Stimulated activated CD4-positive, alpha-beta T cell treated with anti-CD3 and anti-CD28 coated beads, Interleukin-4, amount 100 ng/mL, for 48 hours (primary cell): ENCODE measurements at regions not wholly inside any gene's neighbourhood (a gene's known extent, or its start where the extent isn't known, plus 50 kb on each side); places are given as distances from the start of the nearest gene placed in this dataset.
"Not testable (repeated sequence)": the region's sequence is repeated elsewhere in the genome, so short reads cannot be mapped to it uniquely, and the experiment has no call there.

Source experiments
- DNase-seq, 2 donors: peaks; one replicate each; pipeline ENCODE4 v3.0.0-alpha.2; 2020; ENCODE audit warnings: low read depth in 2 of 2

DNA sequence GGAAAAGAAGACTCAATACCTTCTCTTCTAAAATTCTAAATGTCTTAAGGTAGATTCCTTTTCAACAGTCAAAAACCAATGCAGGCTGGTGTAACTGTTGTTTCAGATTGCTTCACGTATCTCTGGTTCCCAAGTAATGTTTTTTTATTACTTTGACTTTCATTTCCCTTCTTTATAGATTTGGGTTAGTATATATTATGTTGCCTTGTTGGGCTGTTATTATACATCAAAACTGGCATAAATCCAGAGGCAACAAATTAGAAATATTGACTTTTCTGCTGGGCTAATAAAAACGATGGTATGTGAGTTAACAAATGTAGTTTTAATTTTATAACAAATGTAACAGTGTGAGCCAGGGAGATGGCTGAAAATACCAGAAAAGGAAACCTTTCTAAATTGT, 444.7 kb upstream of the TENM3 start:
- no peak for DNase-seq

DNA sequence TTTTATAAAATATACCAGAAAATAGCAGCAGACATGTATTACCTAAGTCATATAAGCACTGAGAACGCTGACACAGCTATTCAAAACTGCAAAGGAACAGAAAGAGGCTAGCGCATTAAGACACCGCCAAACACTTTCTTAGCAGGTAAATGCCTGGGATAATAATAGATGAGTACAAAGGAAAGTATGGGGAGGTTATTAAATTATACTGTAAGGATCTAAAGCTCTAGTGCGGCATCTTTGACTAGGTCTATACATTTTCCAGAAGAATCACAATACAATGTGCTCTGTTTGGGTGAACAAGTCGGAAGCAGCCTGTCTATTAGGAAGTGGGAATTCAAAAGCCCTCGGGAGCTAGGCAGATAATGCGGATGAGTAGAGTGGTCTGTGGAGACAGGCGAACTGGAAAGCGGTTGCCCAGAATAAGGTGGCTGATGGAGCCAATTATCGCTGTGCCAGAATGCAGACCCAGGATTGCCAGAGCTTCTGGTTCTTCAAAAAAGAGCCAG, 443.6 kb upstream of the TENM3 start:
- DNase-seq, result no peak

DNA sequence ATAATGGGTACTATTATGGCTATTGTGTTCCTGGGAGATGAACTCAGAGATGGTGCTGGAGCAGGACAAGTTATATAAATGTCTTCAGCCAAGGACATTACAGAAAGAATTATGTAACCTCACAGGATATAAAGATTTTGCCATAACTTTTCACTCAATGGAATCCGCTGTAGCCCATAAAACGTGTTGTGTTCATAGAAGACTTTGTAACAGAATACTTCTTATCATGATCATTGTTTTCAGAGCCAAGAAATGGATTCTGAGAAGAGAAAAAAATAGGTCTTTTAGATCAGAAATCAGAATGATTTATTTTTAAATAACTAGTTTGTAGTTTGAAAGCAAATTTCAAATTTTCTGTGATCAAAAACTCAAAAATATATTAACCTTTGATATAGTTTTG, 441.0 kb upstream of the TENM3 start:
- no peak for DNase-seq

DNA sequence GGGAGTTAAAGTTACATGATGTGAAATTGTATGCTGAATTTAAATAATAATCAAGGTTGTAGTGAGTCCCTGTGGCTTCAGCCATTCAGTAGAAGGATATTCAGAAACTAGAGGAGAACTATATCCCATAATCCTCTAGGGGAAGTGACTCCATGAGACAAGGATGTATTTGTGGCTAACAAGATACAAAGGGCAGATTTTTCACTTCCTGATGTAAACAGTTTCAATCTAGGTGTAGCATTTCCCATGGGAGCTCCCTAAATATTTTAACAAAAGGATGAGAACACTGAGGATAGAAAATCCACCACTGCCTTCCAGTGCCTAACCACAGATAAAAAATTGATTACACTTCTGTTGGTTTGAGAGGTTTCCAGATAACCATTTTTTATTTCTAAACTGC, 435.4 kb upstream of the TENM3 start:
- DNase-seq, result no peak

DNA sequence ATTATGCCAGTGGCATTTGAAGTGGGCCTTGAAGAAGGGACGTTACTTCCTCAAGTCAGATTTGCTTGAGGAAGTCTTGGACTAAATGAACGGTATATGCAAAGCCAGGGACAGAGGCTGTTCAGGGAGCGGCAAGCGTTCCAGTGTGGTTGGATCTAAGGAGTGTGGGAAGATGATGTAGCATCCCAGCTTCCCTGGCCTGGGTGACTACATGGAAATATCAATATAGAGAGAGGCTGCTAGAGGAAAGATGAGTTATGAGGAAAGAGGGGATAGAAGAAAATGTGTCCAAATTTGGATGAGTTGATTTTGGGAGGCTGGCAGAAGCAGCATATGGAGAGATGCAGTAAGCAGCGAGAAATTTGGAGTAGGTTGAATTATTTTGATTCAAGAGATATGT, 432.5 kb upstream of the TENM3 start:
- DNase-seq, result no peak

DNA sequence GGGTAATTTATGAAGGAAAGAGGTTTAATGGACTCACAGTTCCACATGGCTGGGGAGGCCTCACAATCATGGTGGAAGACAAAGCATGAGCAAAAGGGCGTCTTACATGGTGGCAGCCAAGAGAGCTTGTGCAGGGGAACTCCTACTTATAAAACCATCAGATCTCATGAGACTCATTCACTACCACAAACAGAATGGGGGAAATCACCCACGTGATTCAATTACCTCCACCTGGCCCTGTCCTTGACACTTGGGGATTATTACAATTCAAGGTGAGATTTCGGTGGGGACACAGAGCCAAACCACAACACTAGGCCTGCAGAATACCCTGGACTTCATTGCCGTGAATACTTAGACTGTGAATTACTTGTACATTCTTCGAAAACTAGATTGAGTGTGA, 431.7 kb upstream of the TENM3 start:
- DNase-seq, result not testable (repeated sequence)

DNA sequence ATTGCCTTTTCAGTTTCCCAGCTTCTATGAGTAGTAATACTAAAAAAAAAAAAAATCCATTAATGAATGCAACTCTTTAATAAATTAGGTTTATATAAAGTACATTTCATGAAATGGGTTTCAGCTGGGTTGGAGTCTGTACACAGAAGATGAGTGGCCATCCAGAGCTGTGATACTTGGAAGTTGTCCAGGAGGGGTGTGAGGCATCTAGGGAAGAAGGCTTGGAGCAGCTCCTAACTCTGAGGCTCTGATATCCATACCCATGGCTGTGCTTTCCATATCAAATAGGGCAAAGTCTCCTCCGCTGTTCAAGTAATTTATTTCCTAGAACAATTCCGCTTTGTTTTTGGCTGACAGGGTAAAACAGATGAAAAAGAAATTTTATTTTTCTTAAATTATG, 423.3 kb upstream of the TENM3 start:
- no peak for DNase-seq

DNA sequence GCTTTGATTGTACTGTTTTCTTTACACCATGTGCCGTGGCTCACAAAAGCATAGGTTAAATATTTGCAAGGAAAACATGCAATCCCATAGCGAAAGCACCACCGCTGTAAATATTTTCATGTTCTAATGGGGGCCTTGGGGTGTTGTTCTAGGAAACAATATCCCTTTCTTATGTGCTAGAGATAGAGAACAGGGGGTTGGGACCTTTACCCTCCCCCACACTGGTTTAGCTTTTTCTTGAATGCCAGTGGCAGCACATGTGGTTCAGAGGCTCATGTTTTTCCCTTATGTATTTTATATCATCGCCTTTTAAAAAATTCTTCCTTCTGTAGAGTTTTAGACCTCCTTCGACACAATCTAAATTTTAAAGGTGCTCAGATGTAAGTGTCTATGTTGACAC, 422.6 kb upstream of the TENM3 start:
- no peak for DNase-seq

DNA sequence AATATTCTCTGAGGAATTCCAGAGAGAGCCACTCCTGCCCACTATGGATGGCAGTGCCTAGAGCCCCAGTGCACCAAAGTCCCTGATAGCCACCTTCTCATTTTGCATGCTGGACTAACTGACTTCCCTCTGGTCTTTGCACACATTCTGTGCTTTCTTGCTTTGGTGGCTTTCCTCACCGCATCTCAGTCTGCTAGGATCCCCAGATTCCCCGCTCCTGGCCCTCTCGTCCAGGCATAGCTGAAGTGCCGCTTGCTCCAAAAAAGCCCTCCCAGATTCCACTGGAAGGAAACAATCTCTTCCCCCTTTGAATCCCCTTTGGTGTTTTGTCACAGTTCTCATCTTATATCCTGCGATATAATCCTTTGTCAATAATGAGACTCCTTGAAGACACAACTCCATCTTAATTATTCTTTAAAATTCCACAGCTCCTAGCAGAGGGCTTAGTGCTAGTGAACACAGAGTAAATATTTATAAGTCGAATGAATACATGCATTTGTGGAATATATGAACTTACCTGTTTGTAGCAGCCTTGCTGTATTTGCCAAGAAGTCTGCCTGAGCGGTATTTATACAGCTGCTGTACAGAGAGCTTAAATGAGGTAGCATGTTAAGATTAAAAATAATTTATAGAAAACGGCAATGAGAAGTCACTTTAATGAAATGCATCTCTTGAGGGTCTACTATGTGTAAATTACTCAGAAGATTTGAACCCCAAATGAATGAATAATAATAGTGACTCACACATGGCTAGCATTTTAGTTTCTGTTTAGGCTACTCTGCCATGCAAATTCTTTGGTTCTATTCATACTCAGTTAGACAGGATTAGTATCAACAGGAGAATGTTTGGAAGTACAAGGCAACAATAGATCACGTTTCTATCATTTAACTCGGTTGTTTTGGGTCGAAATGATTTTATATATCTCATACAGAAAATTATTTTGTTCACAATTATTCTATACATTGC, 421.9 kb upstream of the TENM3 start:
- DNase-seq, result no peak

DNA sequence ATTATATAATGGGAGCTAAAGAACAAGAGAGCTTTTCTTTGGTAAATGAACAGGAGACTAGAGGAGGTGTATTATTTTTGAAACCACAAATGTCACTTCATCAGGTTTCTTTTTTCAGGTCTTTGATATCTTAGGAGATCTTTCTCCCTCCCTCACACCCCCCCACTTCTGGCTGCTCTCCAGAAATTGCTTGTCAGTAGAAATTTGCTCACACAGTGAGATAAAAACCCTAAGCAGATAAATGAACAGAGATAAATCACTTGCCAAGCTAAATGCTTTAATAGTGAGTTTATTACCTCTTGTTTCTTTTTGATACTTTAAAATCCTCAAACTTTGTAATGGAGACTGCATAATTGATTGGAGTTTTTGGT, 421.2 kb upstream of the TENM3 start:
- no peak for DNase-seq

DNA sequence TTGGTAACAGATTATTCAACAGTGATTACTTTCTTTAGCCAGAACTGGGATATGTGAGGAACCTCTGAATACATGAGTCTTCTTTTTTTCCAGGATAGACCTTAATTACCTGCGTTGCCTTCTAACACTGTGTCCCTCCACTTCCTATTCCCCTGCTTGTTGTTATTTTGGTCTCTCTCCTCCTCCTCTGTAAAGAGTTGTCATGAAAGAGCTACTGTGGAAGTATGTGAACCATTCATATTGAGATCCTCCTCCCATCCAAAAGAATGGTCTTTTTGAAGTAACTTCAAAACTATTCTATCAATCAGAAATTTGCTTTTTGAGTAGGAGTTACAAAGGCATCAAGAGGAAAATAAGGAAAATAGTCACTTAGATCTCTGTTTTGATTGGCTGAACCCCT, 420.0 kb upstream of the TENM3 start:
- no peak for DNase-seq

DNA sequence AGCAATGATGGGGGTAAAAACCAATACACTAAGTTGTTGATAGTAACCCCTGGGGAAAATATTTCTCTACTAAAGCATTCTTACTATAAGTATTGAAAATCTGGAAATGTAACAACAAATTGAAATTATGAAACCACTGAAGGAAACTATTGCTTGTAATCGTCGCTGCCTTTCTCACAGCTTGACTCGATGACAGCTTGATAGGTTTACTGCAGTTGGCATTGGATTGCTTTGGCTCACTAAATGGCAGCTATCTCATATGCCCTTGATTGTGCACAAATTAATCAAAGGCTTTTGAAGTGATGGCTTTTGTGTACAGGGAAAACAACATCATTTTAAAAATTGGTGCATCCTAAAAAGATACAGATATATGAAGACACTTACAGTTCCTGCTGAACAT, 419.6 kb upstream of the TENM3 start:
- DNase-seq, result no peak

DNA sequence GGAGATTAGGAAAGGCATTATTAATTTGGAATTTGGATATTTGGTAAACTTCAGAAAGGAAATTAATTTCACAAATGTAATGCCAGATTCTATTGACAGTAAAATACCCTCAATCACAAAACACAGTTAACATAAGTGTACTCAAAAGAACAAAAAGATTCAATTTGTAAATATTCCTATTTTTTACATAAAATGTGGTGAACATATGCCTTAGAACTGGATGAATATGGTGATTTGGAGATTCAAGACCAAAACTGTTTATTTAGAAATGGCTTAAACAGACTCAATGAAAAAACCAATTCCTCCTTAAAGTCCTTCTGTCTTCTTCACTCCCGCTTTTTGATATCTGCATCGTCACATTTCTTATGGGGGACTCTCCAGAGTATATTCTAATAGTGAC, 417.6 kb upstream of the TENM3 start:
- DNase-seq, result no peak

DNA sequence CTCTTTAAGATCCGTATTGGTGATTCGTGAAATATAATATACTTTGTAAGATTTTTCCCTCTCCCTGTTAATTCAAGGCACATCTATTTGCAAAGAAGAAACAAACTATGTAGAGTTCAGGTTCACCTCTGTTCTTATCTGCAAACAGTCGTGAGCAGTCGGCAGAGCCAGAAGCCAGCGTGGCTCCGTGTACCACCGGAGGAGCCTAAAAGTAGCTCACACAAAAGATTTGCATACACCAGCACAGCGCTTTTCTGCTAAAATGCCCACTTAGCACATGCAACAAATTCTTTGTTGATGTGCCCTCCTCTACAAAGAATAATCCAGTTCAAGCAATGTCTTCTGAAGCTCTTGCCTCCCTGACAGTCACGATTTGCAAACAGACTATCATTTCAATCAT, 416.0 kb upstream of the TENM3 start:
- no peak for DNase-seq

DNA sequence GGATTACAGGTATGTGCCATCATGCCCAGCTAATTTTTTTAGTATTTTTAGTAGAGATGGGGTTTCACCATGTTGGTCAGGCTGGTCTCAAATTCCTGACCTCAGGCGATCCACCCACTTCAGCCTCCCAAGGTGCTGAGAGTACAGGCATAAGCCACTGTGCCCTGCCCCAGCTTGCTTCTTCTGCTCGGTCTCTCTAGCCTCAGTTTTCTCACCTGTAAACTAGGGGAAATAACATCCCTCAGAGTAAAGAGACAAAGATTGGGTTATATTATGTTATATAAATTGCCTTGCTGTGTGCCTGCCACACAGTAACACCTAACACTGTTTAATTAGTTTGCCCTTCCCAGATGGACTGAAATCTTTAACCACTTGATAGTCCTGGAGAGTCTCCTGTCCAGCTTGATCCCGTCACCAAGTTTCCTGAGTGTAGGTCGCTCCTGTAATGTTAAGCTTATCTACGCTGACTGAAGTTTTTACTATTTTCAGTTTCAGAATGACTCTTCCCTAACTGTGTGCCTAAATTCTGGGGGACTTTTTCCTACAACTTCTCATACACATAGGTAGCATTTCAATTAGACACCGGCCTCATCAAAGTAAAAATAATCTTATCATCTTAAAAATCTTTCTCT, 412.7 kb upstream of the TENM3 start:
- DNase-seq, result no peak

DNA sequence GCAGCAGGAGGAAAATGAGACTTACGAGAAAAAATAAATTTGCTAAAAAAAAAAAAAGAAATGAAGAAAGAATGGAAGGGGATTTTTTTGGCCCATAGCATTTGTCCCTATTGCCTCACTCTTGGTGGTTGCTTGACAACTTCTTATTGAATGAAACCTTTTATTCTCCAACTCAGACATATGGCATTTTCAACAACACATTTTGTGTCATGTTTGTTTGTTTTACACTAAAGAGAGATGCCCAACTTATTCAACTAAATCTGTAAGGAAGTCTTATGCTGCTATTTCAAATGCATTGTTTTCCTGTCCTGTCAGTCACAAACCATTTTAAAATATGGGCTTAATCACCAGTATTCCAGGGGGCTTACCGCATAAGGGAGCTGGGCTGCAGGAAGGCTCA, 409.1 kb upstream of the TENM3 start:
- DNase-seq, result no peak

DNA sequence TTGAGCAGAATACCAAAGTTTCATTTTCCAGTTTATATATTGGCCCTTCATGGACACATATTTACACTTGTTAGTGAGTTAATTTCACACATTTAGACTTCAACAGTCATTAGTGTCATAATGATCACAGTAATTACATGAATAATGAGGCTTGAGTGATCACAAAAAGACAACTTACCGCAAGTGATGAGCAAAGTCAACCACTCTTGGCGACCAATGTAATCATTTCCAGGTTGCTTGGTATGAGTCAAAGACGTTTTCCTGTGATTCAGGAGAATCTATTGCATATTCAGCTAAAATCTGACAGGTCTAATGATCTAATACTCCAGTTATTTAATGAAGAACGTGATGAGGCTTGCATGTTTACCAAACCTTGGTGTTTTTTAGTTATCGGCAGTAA, 407.9 kb upstream of the TENM3 start:
- no peak for DNase-seq

DNA sequence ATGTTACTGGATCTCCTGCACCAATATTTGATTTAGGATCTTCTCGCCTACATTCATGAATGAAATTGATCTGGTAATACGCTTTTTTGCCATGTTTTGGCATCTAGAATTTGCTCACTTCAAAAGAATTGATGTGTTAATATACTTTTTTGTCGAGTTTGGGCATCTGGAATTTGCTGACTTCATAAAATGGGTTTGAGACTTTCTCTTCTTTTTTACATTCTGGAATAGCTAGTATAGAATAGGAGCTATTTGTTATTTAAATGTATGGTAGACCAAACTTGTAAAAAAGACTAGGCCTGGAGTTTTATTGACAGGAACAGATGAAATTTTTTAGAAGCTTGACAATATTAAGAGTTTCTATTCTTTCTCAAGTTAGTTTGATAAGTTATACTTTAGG, 404.9 kb upstream of the TENM3 start:
- DNase-seq, result no peak

DNA sequence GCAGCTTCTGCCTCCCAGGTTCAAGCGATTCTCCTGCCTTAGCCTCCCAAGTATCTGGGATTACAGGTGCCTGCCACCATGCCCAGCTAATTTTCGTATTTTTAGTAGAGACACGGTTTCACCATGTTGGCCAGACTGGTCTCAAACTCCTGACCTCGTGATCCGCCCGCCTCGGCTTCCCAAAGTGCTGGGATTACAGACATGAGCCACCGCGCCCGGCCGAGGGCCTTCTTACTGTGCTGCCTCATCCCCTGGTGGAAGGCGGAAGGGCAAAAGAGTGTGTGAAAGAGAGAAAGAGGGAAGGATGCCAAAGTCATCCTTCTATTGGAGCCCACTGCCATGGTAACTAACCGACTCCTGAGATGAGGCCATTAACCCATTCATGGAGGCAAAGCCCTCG, 399.4 kb upstream of the TENM3 start:
- not testable (repeated sequence) for DNase-seq

DNA sequence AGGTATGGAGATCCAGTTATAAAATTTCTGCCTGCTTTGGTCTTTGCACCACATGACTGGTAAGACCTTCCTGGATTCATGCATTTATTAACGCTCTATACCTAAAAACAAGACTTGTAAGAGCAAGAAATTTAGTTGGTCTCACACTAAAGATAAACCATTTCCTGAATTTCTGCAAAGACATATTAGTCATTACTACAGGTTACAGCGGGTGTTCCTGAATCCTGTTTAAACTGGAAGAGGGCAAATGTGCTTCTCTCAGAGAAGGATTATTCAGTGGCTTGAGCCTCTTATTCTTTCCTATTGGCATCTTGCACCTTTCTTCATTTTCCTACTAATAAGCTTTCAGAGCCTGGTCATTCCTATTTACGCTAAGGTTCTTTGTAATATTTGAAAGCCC, 397.6 kb upstream of the TENM3 start:
- DNase-seq, result no peak

DNA sequence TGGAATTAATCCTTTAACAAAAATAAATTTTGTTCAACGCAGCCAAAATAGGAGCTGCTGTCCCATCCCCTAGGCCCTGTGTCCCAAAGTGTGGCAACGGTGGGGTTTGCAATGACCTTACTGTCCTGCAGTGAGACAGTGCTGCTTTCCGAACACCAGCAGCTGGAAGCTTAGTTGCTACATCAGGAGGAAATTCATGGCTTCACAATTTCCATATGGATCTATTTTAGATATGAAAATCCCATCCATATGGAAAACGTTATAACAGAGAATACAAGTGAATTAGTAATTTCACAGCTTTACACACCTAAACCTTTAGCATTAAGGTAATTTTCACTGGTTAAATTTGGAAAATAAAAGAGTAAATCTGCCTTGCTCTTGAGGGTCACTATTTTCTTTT, 396.3 kb upstream of the TENM3 start:
- no peak for DNase-seq

DNA sequence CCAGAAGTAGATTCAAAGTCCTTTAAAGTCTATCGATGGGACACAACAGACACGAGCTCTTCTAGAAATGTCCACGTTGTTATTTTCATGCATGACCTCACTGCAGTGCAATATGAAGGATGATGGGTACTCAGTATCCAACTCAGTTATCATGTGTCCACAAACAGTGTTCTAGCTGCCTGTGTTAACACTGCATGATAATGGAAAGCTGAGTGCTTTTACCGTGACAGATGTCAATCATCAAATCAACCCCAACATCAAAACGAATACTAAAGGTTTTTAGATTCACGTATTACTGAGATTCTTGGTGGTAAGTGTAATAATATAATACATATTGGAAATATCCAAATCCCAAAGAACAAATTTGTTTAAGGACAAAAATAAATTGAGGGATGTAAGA, 394.8 kb upstream of the TENM3 start:
- DNase-seq, result no peak

DNA sequence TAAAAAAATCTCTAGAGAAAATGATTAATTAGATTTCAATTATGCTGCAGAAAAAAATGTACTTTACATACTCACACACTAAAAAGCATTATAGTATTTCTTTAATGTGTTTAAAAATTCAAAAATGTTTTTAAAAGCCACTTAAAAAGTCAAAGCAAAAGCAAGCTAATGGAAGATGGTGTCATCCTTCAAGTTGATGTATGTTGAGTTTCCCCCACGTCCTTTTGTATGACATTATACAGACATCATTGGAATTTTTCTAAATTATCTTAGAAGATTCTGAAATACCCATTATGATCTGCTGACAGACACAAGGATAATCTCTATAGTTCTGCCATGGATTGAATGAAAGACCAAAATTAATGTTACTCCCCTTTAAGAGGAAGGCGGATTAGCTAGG, 393.7 kb upstream of the TENM3 start:
- DNase-seq, result no peak
